NCI-H510A treated with DMSO at 0.1 percent for 48 hours (cell line): ENCODE measurements at regions not wholly inside any gene's neighbourhood (a gene's known extent, or its start where the extent isn't known, plus 50 kb on each side); places are given as distances from the start of the nearest gene placed in this dataset.
"Not testable (repeated sequence)": the region's sequence is repeated elsewhere in the genome, so short reads cannot be mapped to it uniquely, and the experiment has no call there.

Experiments
- DNase-seq: peaks from one replicate; lab custom pipeline; 2025; lab: John Stamatoyannopoulos, UW

DNA sequence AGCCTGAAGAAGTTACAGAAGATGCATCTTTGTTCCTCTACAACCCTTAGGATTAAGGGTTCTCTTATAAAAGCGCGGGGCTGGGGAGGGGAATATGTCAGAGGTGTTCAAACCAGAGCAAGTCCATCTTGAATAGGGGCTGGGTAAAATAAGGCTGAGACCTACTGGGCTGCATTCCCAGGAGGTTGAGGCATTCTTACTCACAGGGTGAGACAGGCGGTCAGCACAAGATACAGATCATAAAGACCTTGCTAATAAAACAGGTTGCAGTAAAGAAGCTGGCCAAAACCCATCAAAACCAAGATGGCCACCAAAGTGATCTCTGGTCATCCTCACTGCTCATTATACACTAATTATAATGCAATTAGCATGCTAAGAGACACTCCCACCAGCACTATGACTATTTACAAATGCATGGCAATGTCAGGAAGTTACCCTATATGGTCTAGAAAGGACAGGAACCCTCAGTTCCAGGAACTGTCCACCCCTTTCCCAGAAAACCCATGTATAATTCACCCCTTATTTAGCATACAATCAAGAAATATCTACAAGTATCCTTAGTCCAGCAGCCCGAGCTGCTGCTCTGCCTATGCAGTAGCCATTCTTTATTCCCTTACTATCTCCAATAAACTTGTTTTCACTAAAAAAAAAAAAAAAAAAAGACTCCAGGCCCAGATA lies 108.1 kb upstream of the FOXN3 start:
- no peak for DNase-seq

DNA sequence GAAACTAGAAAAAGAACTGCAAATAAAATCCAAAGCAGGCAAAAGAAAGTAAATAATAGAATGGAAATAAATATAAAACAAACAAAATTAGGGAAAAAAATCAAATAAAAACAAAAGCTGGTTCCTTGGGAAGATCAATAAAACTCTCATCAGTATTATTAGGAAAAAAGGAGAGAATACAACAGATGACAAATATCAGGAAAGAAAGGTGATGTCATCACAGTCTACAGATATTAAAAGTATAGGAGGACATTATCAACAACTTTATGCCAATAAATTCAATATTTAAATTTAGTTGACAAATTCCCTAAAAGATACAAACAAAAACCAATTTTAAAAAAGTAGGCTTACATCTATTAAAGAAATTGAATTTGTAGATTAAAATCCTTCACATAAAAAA lies 107.4 kb upstream of the FOXN3 start:
- no peak for DNase-seq

DNA sequence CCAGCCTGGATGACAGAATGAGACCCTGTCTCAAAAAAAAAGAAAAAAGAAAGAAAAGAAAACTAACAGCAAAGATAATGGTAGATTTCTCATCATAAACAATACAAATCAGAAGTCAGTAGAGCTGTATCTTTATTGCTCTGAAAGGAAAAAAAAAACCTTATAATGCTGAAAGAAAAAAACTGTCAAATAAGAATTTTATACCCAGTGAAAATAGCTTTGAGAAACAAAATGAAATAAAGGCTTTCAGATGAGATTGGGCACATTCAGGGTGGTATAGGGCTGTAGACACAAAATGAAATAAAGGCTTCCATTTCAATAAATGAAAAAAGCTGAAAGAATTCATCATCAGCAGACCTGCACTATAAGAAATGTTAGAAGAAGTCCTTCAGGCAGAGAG lies 105.0 kb upstream of the FOXN3 start:
- DNase-seq, result no peak

DNA sequence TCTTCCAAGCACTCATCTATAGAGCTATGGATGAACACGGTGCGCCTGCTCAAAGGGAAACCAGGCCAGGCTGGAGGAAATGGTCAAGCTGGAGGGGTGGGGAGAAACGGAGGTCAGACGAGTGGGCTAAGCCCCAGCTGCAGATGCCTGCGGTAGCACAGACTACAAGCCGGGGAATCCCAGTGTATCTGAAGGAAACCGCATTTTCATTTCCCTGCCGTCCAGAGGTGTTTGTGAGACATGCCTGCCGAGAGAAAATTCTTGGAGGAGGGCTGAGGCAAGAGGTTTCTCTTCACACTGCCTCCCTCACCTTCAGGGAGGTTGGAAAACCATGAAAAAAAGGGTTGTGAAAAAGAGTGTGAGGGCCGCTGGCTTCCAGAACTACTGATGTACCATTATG lies 102.0 kb upstream of the FOXN3 start:
- no peak for DNase-seq

DNA sequence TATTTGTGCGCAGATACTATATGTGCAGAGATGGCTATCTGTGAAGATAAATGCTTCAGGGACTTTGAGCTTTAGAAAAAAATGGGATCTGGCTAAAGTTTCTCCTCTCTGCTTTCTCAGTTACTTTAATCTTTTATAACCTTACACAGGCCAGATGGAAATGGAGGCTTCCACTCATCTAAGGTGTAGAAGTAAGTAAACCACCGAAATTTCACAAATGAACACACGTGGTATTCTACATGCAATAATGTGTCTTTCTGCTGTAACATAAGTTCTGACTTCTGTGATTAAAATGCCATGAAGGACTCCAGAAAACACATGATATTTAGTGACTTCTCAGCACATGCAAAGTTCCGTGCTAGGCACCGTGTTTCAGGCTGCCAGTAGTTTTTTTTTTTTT lies 99.1 kb upstream of the FOXN3 start:
- DNase-seq, result no peak

DNA sequence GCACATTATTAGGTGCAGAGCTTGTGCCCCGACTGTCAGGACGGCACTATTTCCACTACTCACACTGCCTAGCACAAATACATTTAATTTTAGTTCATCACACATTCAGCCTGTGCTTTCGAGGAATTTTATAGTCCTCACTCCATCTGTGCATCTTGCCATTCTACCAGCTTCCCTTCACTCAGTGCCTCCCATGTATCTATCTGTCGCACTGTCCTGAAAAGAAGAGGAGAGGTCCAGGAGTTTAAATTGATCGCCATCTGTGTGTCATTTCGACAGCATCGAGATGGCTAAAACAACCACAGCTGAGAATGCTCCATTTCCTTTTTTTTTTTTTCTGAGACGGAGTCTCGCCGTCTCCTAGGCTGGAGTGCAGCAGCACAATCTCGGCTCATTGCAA lies 97.6 kb upstream of the FOXN3 start:
- DNase-seq, result no peak

DNA sequence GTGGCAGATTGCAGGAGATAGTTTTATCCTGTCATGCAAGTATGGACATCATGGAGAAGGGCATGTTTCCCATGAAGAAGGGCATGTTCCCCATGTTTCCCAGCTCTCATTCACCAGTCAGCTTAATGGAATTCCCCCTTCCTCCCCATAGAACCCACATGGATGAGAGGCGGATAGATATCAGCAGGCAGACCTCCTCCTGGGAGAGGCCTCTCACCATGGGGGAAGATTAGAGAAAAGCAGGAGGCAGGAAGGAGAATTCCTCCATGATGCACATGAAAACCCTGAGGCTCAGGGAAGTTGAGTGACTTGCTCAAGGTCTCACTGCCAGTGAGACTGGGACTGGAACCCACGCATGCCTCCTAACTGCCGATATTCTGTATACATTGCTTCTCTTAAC lies 92.9 kb upstream of the FOXN3 start:
- DNase-seq, result no peak

DNA sequence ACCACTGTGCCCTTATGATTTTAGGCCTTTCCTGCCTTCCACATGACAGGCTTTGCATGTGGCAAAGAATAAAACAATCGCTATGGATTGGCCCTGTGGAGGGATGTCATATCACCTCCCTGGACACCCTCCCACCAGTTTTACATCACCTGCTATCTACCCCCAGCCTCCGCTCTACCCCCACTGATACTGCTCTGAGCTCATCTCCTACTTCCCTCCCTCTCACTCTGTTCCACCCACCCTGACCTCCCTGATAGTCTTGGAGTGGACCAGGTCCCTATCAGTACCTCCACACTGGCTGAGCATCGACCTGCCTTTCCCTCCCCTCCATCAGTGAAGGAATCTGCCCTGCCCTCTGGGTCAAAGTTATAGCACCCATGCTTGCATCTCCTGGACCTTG lies 91.8 kb upstream of the FOXN3 start:
- no peak for DNase-seq

DNA sequence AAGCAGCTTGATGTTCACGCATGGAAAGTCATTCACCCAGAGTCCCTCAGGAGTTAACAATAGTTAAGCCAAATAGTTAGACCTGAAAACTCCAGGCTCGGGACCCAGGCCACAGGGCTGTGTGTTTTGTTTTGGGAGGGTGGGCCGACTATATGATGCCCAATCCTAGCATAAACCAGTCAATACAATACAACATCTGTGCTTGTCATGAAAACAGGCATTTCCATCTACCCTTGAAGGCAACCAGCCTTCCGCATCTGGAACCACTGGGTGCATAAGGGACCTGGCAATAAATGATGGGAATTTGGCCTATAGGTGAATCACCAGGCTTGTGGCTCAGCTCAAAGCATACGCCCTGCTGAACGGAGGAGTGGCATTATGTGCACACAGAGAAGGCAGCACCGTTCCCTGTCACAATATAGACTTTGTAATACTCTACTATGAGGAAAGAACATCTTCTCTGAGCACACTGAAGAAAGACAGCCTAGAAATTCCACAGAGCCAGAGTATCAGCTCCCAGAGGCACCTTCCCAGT lies 91.0 kb upstream of the FOXN3 start:
- DNase-seq, result no peak

DNA sequence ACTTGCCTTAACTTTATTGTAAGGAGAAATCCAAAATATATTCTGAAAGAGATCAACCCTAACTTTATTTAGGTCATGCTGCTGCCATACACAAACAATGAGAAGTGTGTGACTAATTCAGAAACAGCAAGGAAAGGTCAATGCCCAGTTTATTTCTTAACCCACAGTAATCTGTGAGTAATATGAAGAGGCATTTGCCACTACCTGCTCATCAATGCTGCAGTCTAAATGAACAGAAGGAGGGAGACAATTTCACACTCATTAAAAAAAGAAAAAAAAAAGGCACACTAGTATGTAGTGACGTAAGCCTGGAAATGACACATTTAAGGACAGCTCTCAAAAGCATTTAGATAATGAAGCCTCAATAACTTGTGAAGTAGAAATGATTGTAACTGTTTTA lies 90.5 kb upstream of the FOXN3 start:
- DNase-seq, result no peak

DNA sequence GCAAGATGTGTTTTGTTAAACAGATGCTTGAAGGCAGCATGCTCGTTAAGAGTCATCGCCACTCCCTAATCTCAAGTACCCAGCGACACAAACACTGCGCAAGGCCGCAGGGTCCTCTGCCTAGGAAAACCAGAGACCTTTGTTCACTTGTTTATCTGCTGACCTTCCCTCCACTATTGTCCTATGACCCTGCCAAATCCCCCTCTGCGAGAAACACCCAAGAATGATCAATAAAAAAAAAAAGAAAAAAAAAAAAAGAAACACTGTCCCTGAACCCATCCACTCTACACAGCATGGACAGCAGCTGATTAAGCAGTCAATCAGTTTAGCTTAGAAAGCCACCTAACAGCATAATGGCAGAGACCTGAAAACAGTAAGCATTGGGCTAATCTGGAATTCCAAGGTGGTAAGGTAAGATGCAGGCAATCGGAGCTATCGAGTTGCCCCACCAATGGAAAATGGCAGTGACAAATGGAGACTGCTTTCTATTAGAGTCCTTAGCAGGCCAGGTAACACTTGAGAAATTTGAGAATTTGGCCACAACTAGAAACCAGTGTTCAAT lies 89.9 kb upstream of the FOXN3 start:
- DNase-seq, result not testable (repeated sequence)

DNA sequence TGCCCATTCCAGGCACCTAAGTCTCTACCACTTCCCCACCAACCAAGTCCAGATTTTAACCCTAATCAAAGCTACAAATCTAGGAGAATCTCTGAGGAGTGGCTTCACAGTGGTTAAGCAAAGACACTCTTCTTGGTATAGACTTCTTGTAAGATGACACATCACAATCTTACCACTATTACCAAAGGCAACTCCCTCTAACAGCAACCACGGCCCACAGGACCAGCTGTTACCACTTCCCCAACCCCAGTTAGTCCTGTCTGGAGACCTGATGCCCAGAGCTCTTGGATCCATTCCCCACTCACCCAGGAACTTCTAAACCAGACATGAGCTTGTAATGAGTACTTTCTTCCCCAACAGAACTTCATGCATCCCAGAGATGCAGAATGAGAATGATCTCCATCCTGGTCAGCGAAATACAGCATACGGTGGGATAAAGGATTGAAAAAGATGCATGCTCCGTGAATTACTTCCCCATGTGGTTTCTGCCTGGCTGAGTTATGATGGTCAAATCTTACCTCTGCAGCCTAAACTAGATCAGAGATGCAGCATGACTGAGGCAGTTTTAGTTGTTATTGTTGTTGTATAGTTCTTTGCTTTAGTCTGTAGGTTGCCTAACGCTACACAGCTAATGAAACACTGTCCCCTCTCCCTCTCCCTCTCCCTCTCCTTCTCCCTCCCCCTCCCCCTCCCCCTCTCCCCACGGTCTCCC lies 87.7 kb upstream of the FOXN3 start:
- no peak for DNase-seq

DNA sequence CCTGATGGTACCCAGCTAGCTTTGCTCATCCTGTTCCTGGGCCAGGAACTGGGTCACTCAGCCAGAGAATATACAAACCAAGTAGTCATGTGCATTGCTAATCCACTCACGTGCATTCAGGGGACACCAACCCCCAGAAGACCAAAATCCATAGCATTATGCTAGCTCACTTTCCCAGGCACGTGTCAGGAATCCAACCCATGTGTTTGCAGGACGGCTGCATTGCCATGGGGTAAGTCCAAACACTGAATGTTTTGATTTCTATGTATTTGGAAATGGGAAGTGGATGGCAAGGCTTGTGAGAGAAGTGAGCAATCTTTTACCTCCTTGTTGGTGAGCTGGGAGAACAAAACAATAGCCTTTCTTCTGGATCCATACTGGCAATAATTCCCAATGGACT lies 87.1 kb upstream of the FOXN3 start:
- no peak for DNase-seq

DNA sequence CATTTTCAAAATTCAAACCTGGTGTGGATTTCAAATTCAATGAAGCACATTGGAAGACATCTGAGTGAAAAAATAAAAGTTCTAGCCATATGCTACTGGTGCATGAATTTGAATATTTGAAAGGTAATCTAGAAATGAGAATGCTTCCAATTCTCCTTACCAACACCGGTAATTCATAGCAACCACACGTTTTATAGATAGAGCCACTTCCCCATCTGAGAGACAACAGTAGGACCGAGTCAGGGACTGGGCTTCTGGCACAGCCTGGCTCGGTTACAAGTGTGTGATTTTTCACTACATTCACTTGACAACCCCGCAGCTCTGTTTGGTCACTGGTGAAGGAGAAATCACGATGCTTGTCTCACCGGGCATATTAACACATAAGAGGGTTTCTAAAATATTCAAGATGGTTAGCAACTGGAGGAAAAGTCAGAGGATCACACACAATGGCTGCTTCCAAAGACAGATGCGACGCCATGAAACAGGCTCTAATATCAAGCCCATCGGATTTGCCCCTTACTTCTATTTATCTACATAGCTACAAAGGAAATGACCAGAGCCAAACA lies 86.5 kb upstream of the FOXN3 start:
- no peak for DNase-seq

DNA sequence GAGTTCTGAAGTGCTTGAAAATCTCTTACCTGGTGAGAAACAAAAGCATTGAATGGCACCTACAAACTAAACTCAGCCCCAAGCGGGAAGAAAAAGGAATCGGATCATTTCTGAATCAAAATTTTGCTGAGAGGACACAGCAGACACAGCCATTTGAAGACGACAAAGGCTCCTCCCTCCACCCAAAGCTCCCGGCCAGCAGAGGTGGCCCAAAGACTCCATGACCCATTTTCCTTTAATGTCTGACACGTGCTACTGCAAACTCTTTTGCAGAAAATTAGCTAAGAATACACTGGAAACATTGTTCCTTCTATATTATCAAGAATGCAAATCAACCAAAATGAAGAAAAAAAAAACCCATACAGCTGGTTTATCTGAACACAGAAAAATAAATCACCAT lies 85.9 kb upstream of the FOXN3 start:
- DNase-seq, result no peak

DNA sequence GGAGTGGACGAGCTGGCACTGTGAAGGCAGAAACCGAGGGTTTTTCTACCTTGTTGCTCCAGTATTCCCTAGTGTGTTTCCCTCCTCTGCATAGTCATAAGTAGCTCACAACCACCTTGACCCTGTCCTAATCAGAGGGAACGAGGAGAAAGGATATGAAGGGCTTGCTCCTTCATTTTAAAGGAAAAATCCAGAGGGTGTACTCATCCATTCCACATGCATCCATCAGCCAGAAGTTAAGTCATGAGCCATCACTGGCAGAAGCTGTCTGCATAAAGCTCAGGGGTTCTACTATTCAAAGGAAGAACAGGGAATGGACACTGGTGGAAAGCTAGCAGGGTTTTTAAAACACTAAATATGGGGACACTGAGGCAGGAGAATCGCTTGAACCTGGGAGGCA lies 84.3 kb upstream of the FOXN3 start:
- no peak for DNase-seq

DNA sequence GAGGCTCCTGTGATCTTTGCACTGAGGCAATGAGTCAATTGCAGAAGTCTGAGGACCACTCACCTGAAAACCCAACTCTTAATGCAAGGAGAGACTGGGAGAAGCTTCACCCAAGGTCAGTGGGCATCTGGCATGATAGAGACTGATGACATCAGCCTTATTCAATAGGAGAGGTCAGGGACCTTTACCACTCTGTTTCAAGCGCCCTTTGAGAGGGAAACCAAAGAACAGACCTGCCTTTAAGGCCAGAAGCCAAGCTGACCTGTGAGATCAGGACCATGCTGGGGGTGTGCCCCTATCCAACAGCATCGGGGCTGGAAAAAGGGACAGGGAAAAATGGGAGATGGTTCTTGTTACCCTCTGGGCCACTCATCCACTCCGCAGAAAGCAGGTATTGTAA lies 83.3 kb upstream of the FOXN3 start:
- no peak for DNase-seq

DNA sequence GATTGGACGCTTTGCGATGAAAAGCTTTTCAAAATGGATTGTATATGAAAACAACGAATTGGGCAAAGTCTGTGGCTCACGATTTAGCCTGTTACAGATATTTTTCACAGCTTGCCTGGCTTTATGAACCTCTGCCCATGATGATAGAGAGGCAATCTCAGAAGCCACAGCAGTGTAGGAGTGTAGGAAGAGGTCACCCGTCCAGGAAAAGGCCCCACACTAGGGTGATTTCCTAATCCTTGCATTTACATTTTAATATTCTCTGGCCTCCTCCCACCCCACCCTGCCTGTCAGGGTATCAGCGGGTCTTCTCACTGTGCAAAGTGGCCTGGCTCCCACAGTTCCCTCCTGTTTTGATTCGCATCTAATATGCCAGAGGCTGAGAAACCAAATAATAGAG lies 81.8 kb upstream of the FOXN3 start:
- no peak for DNase-seq

DNA sequence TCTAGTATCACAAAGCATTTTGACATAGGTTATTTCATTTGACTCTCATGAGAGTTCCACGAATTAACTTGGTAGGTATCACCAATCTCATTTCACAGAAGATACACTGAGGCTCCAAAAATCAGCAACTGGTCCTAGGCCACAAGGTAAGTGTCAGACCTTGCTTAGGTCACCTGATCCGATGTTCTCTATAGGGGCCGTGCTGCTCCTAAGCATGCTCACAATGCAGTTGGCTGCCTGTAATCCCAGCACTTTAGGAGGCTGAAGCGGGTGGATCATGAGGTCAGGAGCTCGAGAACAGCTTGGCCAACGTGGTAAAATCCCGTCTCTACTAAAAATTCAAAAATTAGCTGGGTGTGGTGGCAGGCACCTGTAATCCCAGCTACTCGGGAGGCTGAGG lies 78.7 kb upstream of the FOXN3 start:
- DNase-seq, result no peak

DNA sequence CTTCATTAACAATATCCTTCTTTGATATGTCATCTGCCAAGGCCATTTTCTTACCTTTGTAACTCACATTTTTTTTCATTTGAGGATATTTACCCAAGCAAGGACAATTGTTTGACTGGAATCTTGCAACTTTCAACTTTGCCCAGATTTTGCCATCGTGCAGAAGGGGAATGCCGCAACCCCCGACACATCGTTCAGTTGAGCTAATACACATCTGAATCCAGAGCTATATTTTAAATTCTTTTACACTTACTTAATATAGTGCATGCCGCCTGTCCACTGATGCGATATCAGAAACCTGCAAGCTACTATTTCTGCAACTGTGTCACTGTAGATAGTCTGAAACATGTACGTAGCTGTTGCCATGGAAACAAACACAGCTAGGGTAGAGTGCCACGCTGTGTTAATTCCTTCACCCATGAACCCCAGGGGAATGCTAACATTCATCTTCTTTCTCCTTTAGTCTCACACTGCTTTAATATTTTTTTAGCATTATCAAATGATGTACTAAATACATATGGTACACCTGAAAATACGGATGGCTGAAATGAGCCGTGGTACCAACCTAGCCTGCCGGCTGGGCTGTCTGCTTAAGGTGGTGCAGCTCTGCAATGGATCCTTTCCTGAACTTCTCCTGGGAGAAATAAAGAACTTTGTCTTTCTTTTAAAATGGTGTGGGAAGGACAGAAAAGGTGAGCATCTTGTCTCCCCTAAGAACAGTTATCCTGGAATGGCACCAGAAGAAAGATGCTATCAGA lies 77.0 kb upstream of the FOXN3 start:
- DNase-seq, result no peak

DNA sequence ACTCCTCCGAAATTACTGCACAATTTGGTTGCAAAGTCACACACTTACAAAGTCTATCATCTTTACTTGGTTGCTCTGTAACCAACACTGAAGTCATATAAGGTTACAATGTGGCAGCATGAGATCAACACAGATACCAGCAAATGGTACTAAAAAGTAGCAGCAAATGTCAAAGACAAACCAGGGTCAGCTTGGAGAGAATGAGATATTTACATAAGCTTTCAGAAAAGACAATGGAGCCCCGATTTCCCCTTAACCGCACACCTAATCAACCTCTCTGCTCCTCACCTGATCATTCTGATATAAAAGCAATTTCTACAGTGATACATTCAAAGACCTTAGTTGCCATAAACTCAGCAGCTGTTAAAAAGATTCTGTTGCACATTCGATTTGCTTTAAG lies 76.4 kb upstream of the FOXN3 start:
- no peak for DNase-seq

DNA sequence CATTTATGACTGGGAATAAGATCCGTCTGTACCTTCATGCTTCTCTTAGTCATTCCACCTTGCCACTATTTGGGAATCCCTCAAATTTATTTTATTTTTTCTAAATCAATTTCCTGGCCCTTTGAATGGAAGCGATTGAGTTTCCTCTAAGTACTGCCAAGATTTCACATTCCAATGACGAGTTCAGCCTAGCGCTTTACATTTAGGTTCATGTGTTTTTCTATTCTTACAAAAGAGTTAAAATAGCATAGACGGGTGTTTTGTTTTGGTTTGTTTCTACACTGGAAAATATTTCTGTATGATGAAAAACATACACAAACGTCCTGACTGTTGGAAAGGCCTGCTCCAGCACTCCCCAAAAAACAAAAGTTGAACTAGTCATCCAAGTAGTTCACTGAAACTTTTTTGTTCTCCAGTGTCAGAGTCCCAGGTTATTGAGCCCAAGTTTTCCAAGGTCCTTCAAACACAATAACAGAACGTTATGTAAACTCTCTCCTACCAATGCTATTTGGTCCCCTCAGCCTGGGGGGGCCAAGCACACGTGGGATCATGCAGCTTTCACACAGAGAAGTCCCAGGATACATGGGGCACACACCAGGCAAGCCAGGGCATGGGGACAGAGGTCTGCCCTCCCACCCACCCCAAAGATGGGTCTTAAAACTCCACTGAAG lies 74.8 kb upstream of the FOXN3 start:
- DNase-seq, result no peak
